ENCODE measurements at regions not wholly inside any gene's neighbourhood (a gene's known extent, or its start where the extent isn't known, plus 50 kb on each side); places are given as distances from the start of the nearest gene placed in this dataset.

- no peak for TF ChIP-seq CTCF (optimal IDR thresholded peaks at IDR 0.05 in 1 of 3, IDR thresholded peaks at IDR 0.05 in 1 of 3, conservative IDR thresholded peaks at IDR 0.05 in 1 of 3; ENCODE audit: extremely low read depth in 1 of 3, insufficient read depth in 2 of 3, low read length in 3 of 3)
- TF ChIP-seq EZH2 (IDR thresholded peaks at IDR 0.05; ENCODE audit: low read length), result no peak
Measured at GRCh38 chr3:159685801-159686200, 302.8 kb upstream of the IL12A start.
